B cell (primary cell): ENCODE measurements at regions not wholly inside any gene's neighbourhood (a gene's known extent, or its start where the extent isn't known, plus 50 kb on each side); places are given as distances from the start of the nearest gene placed in this dataset.

Source experiments
- ATAC-seq: fragments of 200-7000 bp; cut with Tn5 transposase; one replicate; pipeline ENCODE4 v1.10.0; 2021; ENCODE audit warnings: low read depth, mild to moderate bottlenecking, moderate number of reproducible peaks, moderate library complexity
- CTCF ChIA-PET: fragments of 350-600 bp; sonication (Branson Sonifier 250); formaldehyde crosslinking; loops from one replicate; lab custom pipeline; 2021; ENCODE audit warnings: antibody characterized with exemption, inconsistent platforms; lab: Charles Lee
- POLR2A ChIA-PET: fragments of 350-600 bp; sonication (Branson Sonifier 250); formaldehyde crosslinking; loops from one replicate; lab custom pipeline; 2021; ENCODE audit warnings: antibody characterized with exemption; lab: Charles Lee
- DNase-seq: peaks from one replicate; pipeline ENCODE4 v3.0.0; 2013
- H2AFZ ChIP-seq: 2 replicates; pipeline ENCODE4 v1.6.1; 2012; ENCODE audit warnings: mild to moderate bottlenecking, low read depth, low read length; ENCODE audit not compliant: insufficient read depth, poor library complexity, severe bottlenecking
- H3K27ac ChIP-seq, 2 donors: 1 replicate in 1 of 2; 2 replicates in 1 of 2; pipeline ENCODE4 v1.5.1; 2012 to 2013; ENCODE audit warnings: low read length in 2 of 2, mild to moderate bottlenecking in 2 of 2, moderate library complexity in 1 of 2
- H3K27me3 ChIP-seq, 4 experiments: fragments of 200-600 bp in 1 of 4; sonication (generic) in 1 of 4; replicated peaks in 1 of 4; 1 replicate in 2 of 4; 2 replicates in 2 of 4; pipeline versions ENCODE4 v1.6.1 to v1.7.0; 2013 to 2016; ENCODE audit warnings: low read length in 3 of 4, mild to moderate bottlenecking in 2 of 4, mixed read lengths in 1 of 4, moderate library complexity in 1 of 4; ENCODE audit not compliant: insufficient read depth in 4 of 4, control insufficient read depth in 3 of 4; ENCODE audit errors: control extremely low read depth in 1 of 4
- H3K36me3 ChIP-seq, 2 experiments: replicated peaks in 1 of 2; 1 replicate in 1 of 2; 2 replicates in 1 of 2; pipeline versions ENCODE4 v1.6.1 to v1.7.1; 2013; ENCODE audit warnings: low read length in 1 of 2; ENCODE audit not compliant: insufficient read depth in 2 of 2, control insufficient read depth in 1 of 2; ENCODE audit errors: control extremely low read depth in 1 of 2, extremely low read depth in 1 of 2
- H3K4me1 ChIP-seq, 2 donors: fragments of 200-600 bp in 1 of 2; sonication (generic) in 1 of 2; 1 replicate in 1 of 2; 2 replicates in 1 of 2; pipeline versions ENCODE4 v1.5.1 to v1.6.1; 2013 to 2017; ENCODE audit warnings: low read length in 2 of 2; ENCODE audit not compliant: control insufficient read depth in 2 of 2, insufficient read depth in 2 of 2
- H3K4me2 ChIP-seq: replicated peaks from 2 replicates; pipeline ENCODE3; 2012; ENCODE audit warnings: mild to moderate bottlenecking, low read depth, low read length; ENCODE audit not compliant: poor library complexity, severe bottlenecking
- H3K4me3 ChIP-seq, 5 experiments: fragments of 200-600 bp in 1 of 5; sonication (generic) in 1 of 5; 1 replicate in 3 of 5; 2 replicates in 2 of 5; pipeline versions ENCODE4 v1.5.1 to v1.7.0; 2011 to 2016; ENCODE audit warnings: low read length in 4 of 5, mild to moderate bottlenecking in 4 of 5, low read depth in 2 of 5, control low read depth in 1 of 5, moderate library complexity in 1 of 5; ENCODE audit not compliant: insufficient read depth in 1 of 5; ENCODE audit errors: control extremely low read depth in 1 of 5, extremely low read depth in 1 of 5
- H3K79me2 ChIP-seq: fragments of 200-600 bp; sonication (generic); one replicate; pipeline ENCODE4 v1.6.0; 2016; ENCODE audit warnings: low read length; ENCODE audit not compliant: control insufficient read depth, insufficient read depth
- H3K9ac ChIP-seq: fragments of 200-600 bp; sonication (generic); 2 replicates; pipeline ENCODE4 v1.6.1; 2017; ENCODE audit warnings: mild to moderate bottlenecking, low read length, moderate library complexity
- H3K9me3 ChIP-seq, 3 donors: one replicate each; pipeline versions ENCODE4 v1.6.1 to v1.7.1; 2013; ENCODE audit warnings: low read length in 2 of 3; ENCODE audit not compliant: control insufficient read depth in 2 of 3, insufficient read depth in 1 of 3; ENCODE audit errors: control extremely low read depth in 1 of 3
- H4K20me1 ChIP-seq: 2 replicates; pipeline ENCODE4 v1.6.0; 2012; ENCODE audit warnings: mild to moderate bottlenecking, low read length; ENCODE audit not compliant: insufficient read depth, control insufficient read depth, poor library complexity, severe bottlenecking
- H3K27ac Mint-ChIP-seq: one replicate; pipeline ENCODE4 v1.8.0; 2021; ENCODE audit warnings: mixed read lengths
- H3K27me3 Mint-ChIP-seq: one replicate; pipeline ENCODE4 v1.8.0; 2021; ENCODE audit warnings: mixed read lengths
- H3K4me1 Mint-ChIP-seq: one replicate; pipeline ENCODE4 v1.8.0; 2021; ENCODE audit warnings: mixed read lengths
- H3K4me3 Mint-ChIP-seq: one replicate; pipeline ENCODE4 v1.8.0; 2021; ENCODE audit warnings: mixed read lengths
- H3K9me3 Mint-ChIP-seq: one replicate; pipeline ENCODE4 v1.8.0; 2022; ENCODE audit warnings: mixed read lengths; ENCODE audit not compliant: insufficient read depth
- CTCF ChIP-seq: fragments of 200-600 bp; IDR thresholded peaks from one replicate; pipeline ENCODE4 v1.8.0; 2022; ENCODE audit warnings: antibody characterized with exemption, mild to moderate bottlenecking
- EZH2 ChIP-seq: IDR thresholded peaks from 2 replicates; pipeline ENCODE4 v1.6.1; 2012; ENCODE audit warnings: borderline replicate concordance, low read depth, mild to moderate bottlenecking, moderate library complexity, low read length; ENCODE audit not compliant: insufficient read depth, poor library complexity, severe bottlenecking
- WGBS: methylation state at CpG from one replicate; pipeline ENCODE4 v1.1.5; 2013; ENCODE audit warnings: missing lambda C conversion rate; ENCODE audit not compliant: insufficient coverage; 5-methylcytosine and 5-hydroxymethylcytosine counted together
- intact Hi-C: fragments of 100-400 bp; cut with micrococcal nuclease; formaldehyde crosslinking; loops from one replicate; pipeline ENCODE4 v1.10.0; 2022

- Histone ChIP-seq H2AFZ (no peak overlapping the region), H3K4me1 (peaks cover 9% of the 10 kb centered on the region in 2 donors), H4K20me1 (no peaks in the 10 kb centered on the region), H3K4me2 (no peak overlapping the region), H3K79me2 (no peaks in the 10 kb centered on the region), H3K9ac (no peak overlapping the region), H3K9me3 (peaks cover 0 to 12% (median 11%) of the 10 kb centered on the region in 3 donors), H3K27ac (no peak overlapping the region), H3K27me3 (no peaks in the 10 kb centered on the region), H3K4me3 (no peak overlapping the region), H3K36me3 (no peaks in the 10 kb centered on the region)
- ChIA-PET CTCF (interaction anchor here (1.4 kb wide), 1 partner anchor 13 kb away, joined by 4 read pairs; no protein-coding TSS in a partner anchor), POLR2A (no interaction called here)
- DNase-seq: no peak
- 100% methylated on average over 1 of the region's 2 CpGs for WGBS
- Mint-ChIP-seq H3K27me3 (peaks cover 3% of the 10 kb centered on the region), H3K4me3 (no peak overlapping the region), H3K4me1 (peaks cover 27% of the 10 kb centered on the region), H3K27ac (no peak overlapping the region), H3K9me3 (no peaks in the 10 kb centered on the region)
- ATAC-seq: no peak
- TF ChIP-seq EZH2 (no peak), CTCF (no peak)
- intact Hi-C loops: no loop called here
Observed at GRCh38 chr6:14614631-14615030, 497.1 kb downstream of the CD83 start.

- H4K20me1 ChIP-seq: no peaks in the 10 kb centered on the region
Observed at GRCh38 chr6:14616656-14617055, 499.1 kb downstream of the CD83 start.

More at GRCh38 chr6:14616656-14617055, 499.1 kb downstream of the CD83 start:
- DNase-seq (no peak), ATAC-seq (no peak)
- ChIA-PET CTCF (no interaction called here), POLR2A (no interaction called here)
- no peak overlapping the region for H2AFZ ChIP-seq
- Mint-ChIP-seq H3K4me1 (peaks cover 28% of the 10 kb centered on the region), H3K9me3 (no peaks in the 10 kb centered on the region), H3K4me3 (no peak overlapping the region), H3K27ac (no peak overlapping the region), H3K27me3 (no peaks in the 10 kb centered on the region)
- H3K79me2 ChIP-seq: no peaks in the 10 kb centered on the region
- peaks cover 0 to 12% (median 11%) of the 10 kb centered on the region in 3 donors for H3K9me3 ChIP-seq
- H3K4me3 ChIP-seq: no peak overlapping the region
- TF ChIP-seq CTCF: no peak
- no peak for TF ChIP-seq EZH2
- H3K27ac ChIP-seq: no peak overlapping the region
- H3K4me2 ChIP-seq: peak overlapping the region; percentile 11
- no peaks in the 10 kb centered on the region for H3K27me3 ChIP-seq
- peaks cover 10% of the 10 kb centered on the region in 2 donors for H3K4me1 ChIP-seq
- H3K36me3 ChIP-seq: no peaks in the 10 kb centered on the region
- WGBS: 70% methylated on average over 6 of the region's 9 CpGs
- no peak overlapping the region for H3K9ac ChIP-seq
- intact Hi-C loops: no loop called here
